GM10266 (cell line): ENCODE measurements at regions not wholly inside any gene's neighbourhood (a gene's known extent, or its start where the extent isn't known, plus 50 kb on each side); places are given as distances from the start of the nearest gene placed in this dataset.

ENCODE experiments used
- DNase-seq: peaks from one replicate; pipeline ENCODE4 v3.0.0; 2012; ENCODE audit errors: extremely low spot score
- CTCF ChIP-seq: IDR thresholded peaks from 2 replicates; pipeline ENCODE4 v1.5.1; 2012; ENCODE audit warnings: mild to moderate bottlenecking, low read depth; ENCODE audit not compliant: control insufficient read depth, insufficient read depth; ENCODE audit errors: missing control alignments

- no peak for DNase-seq
- TF ChIP-seq CTCF, result no peak
Measured at GRCh38 chr2:133710613-133711012, 142.3 kb upstream of the NCKAP5 start.

- no peak for DNase-seq
- no peak for TF ChIP-seq CTCF
Measured at GRCh38 chr2:133711201-133711600, 142.9 kb upstream of the NCKAP5 start.

GRCh38 chr2:133711806-133712205 lies 143.5 kb upstream of the NCKAP5 start:
- no peak for DNase-seq
- no peak for TF ChIP-seq CTCF

- TF ChIP-seq CTCF, result no peak
- DNase-seq, result no peak
Measured at GRCh38 chr2:133712369-133712768, 144.1 kb upstream of the NCKAP5 start.

GRCh38 chr2:133713049-133713580 lies 144.9 kb upstream of the NCKAP5 start:
- TF ChIP-seq CTCF, result no peak
- no peak for DNase-seq

- TF ChIP-seq CTCF, result no peak
- DNase-seq, result no peak
Measured at GRCh38 chr2:133716166-133716565, 147.9 kb upstream of the NCKAP5 start.

GRCh38 chr2:133717497-133717896 lies 149.2 kb upstream of the NCKAP5 start:
- DNase-seq, result no peak
- TF ChIP-seq CTCF, result no peak
